ENCODE measurements at regions not wholly inside any gene's neighbourhood (a gene's known extent, or its start where the extent isn't known, plus 50 kb on each side); places are given as distances from the start of the nearest gene placed in this dataset.

GRCh38 chr1:100627054-100627716 is 89.2 kb downstream of the GPR88 start:
- Histone ChIP-seq H3K36me3 (ENCODE audit: control insufficient read depth, insufficient read depth, low read length) (no peaks in the 10 kb centered on the region), H3K4me3 (ENCODE audit: low read length) (no peak overlapping the region), H3K4me1 (ENCODE audit: control insufficient read depth, insufficient read depth, low read length) (no peaks in the 10 kb centered on the region), H3K27me3 (ENCODE audit: control insufficient read depth, insufficient read depth, low read length, poor library complexity, severe bottlenecking) (no peaks in the 10 kb centered on the region), H3K9me3 (ENCODE audit: control insufficient read depth, low read length) (no peaks in the 10 kb centered on the region), H3K9ac (ENCODE audit: extremely low read depth, low read length, poor library complexity, severe bottlenecking) (no peak overlapping the region), H3K27ac (ENCODE audit: low read depth, low read length) (no peak overlapping the region)
- no peak overlapping the region for H3K27ac Mint-ChIP-seq
- no peak overlapping the region for H3K4me3 Mint-ChIP-seq
- H3K4me1 Mint-ChIP-seq, result peaks cover 4% of the 10 kb centered on the region
- no peaks in the 10 kb centered on the region for H3K36me3 Mint-ChIP-seq (ENCODE audit: low read depth)
- H3K9me3 Mint-ChIP-seq, result peaks cover 7% of the 10 kb centered on the region
- no peak for TF ChIP-seq CTCF (conservative IDR thresholded peaks at IDR 0.05)
- 90 to 93% methylated on average over 4 to 5 of the region's 5 CpGs for WGBS, 2 experiments (ENCODE audit: insufficient coverage in 1 of 2, insufficient read length in 1 of 2)
- DNase-seq, result no peak
- H3K27me3 Mint-ChIP-seq (ENCODE audit: insufficient read depth), result no peaks in the 10 kb centered on the region

- Histone ChIP-seq H3K27ac (ENCODE audit: low read depth, low read length) (no peak overlapping the region), H3K27me3 (ENCODE audit: control insufficient read depth, insufficient read depth, low read length, poor library complexity, severe bottlenecking) (no peaks in the 10 kb centered on the region), H3K9me3 (ENCODE audit: control insufficient read depth, low read length) (no peaks in the 10 kb centered on the region), H3K9ac (ENCODE audit: extremely low read depth, low read length, poor library complexity, severe bottlenecking) (no peak overlapping the region), H3K36me3 (ENCODE audit: control insufficient read depth, insufficient read depth, low read length) (no peaks in the 10 kb centered on the region), H3K4me1 (ENCODE audit: control insufficient read depth, insufficient read depth, low read length) (no peaks in the 10 kb centered on the region), H3K4me3 (ENCODE audit: low read length) (no peak overlapping the region)
- Mint-ChIP-seq H3K4me3 (no peak overlapping the region), H3K9me3 (peaks cover 8% of the 10 kb centered on the region), H3K4me1 (no peaks in the 10 kb centered on the region), H3K27me3 (ENCODE audit: insufficient read depth) (no peaks in the 10 kb centered on the region), H3K27ac (no peak overlapping the region), H3K36me3 (ENCODE audit: low read depth) (no peaks in the 10 kb centered on the region)
- no peak for TF ChIP-seq CTCF (conservative IDR thresholded peaks at IDR 0.05)
- 90 to 100% methylated on average over 2 to 3 of the region's 3 CpGs for WGBS, 2 experiments (ENCODE audit: insufficient coverage in 1 of 2, insufficient read length in 1 of 2)
- no peak for DNase-seq
Measured at GRCh38 chr1:100627936-100628335, 90.0 kb downstream of the GPR88 start.

DNA sequence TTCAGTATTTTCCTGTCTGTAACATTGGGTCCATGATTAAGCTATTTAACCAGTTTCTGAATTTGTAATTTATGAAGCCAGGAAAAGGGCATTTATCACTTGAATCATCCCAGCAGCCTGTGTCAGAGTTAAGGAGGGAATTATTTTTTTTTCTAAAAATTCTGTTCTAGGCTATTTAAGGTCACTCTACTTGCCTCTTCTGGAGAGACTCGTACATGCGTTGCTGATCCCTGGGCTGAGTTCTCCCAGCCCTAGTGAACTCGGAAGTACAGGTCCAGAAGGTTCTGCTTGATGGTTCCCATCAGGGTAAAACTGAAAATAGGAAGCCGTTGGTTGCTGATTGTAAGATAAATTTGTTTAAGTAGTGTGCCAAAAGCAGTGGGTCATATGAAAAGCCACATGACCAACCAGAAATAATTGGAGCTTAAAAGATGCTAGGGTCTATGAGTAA is 90.7 kb downstream of the GPR88 start:
- H3K27ac Mint-ChIP-seq, result no peak overlapping the region
- H3K27me3 ChIP-seq (ENCODE audit: control insufficient read depth, insufficient read depth, low read length, poor library complexity, severe bottlenecking), result no peaks in the 10 kb centered on the region
- no peak for DNase-seq
- no peak overlapping the region for H3K9ac ChIP-seq (ENCODE audit: extremely low read depth, low read length, poor library complexity, severe bottlenecking)
- no peak for TF ChIP-seq CTCF (conservative IDR thresholded peaks at IDR 0.05)
- peaks cover 9% of the 10 kb centered on the region for H3K9me3 Mint-ChIP-seq
- H3K36me3 Mint-ChIP-seq (ENCODE audit: low read depth), result no peaks in the 10 kb centered on the region
- no peaks in the 10 kb centered on the region for H3K4me1 ChIP-seq (ENCODE audit: control insufficient read depth, insufficient read depth, low read length)
- H3K27me3 Mint-ChIP-seq (ENCODE audit: insufficient read depth), result no peaks in the 10 kb centered on the region
- H3K9me3 ChIP-seq (ENCODE audit: control insufficient read depth, low read length), result no peaks in the 10 kb centered on the region
- H3K4me3 ChIP-seq (ENCODE audit: low read length), result no peak overlapping the region
- no peaks in the 10 kb centered on the region for H3K36me3 ChIP-seq (ENCODE audit: control insufficient read depth, insufficient read depth, low read length)
- no peaks in the 10 kb centered on the region for H3K4me1 Mint-ChIP-seq
- WGBS, 2 experiments (ENCODE audit: insufficient coverage in 1 of 2, insufficient read length in 1 of 2), result 92 to 93% methylated on average over 4 of the region's 4 CpGs
- no peak overlapping the region for H3K4me3 Mint-ChIP-seq
- H3K27ac ChIP-seq (ENCODE audit: low read depth, low read length), result no peak overlapping the region
